ENCODE measurements at regions not wholly inside any gene's neighbourhood (a gene's known extent, or its start where the extent isn't known, plus 50 kb on each side); places are given as distances from the start of the nearest gene placed in this dataset.

- TF ChIP-seq POLR2A (IDR thresholded peaks at IDR 0.05) (no peak), CTCF (IDR thresholded peaks at IDR 0.05) (no peak)
Measured at GRCh38 chr6:125508793-125509192, 207.0 kb upstream of the HDDC2 start.
